Activated CD8-positive, alpha-beta T cell treated with anti-CD3 and anti-CD28 coated beads for 36 hours (primary cell): ENCODE measurements at regions not wholly inside any gene's neighbourhood (a gene's known extent, or its start where the extent isn't known, plus 50 kb on each side); places are given as distances from the start of the nearest gene placed in this dataset.

ENCODE experiments used
- ATAC-seq: fragments of 200-7000 bp; cut with Tn5 transposase; one replicate; pipeline ENCODE4 v1.10.0; 2021; ENCODE audit warnings: mild to moderate bottlenecking, moderate library complexity
- CTCF ChIA-PET: fragments of 350-600 bp; sonication (Branson Sonifier 250); formaldehyde crosslinking; loops from one replicate; lab custom pipeline; 2021; ENCODE audit warnings: antibody characterized with exemption; lab: Charles Lee
- POLR2A ChIA-PET: fragments of 350-600 bp; sonication (Branson Sonifier 250); formaldehyde crosslinking; loops from one replicate; lab custom pipeline; 2021; ENCODE audit warnings: antibody characterized with exemption; lab: Charles Lee
- DNase-seq: peaks from one replicate; pipeline ENCODE4 v3.0.0-alpha.2; 2020
- H3K27ac Mint-ChIP-seq: one replicate; pipeline ENCODE4 v1.8.0; 2021; ENCODE audit warnings: mild to moderate bottlenecking, mixed read lengths
- H3K27me3 Mint-ChIP-seq: one replicate; pipeline ENCODE4 v1.8.0; 2021; ENCODE audit warnings: mixed read lengths
- H3K36me3 Mint-ChIP-seq: one replicate; pipeline ENCODE4 v1.8.0; 2021; ENCODE audit warnings: low read depth, mixed read lengths
- H3K4me1 Mint-ChIP-seq: one replicate; pipeline ENCODE4 v1.8.0; 2021; ENCODE audit warnings: low read depth, mixed read lengths
- H3K4me3 Mint-ChIP-seq: one replicate; pipeline ENCODE4 v1.8.0; 2021; ENCODE audit warnings: mild to moderate bottlenecking, moderate library complexity, mixed read lengths
- H3K9me3 Mint-ChIP-seq: one replicate; pipeline ENCODE4 v1.8.0; 2021; ENCODE audit warnings: mixed read lengths
- intact Hi-C: fragments of 100-400 bp; cut with micrococcal nuclease; formaldehyde crosslinking; loops from one replicate; pipeline ENCODE4 v1.10.0; 2022
- TF ChIP-seq, protein P1 (sequence below): fragments of 200-600 bp; IDR thresholded peaks from one replicate; pipeline ENCODE4 v1.8.0; 2022; ENCODE audit warnings: antibody characterized with exemption, mild to moderate bottlenecking

DNA sequence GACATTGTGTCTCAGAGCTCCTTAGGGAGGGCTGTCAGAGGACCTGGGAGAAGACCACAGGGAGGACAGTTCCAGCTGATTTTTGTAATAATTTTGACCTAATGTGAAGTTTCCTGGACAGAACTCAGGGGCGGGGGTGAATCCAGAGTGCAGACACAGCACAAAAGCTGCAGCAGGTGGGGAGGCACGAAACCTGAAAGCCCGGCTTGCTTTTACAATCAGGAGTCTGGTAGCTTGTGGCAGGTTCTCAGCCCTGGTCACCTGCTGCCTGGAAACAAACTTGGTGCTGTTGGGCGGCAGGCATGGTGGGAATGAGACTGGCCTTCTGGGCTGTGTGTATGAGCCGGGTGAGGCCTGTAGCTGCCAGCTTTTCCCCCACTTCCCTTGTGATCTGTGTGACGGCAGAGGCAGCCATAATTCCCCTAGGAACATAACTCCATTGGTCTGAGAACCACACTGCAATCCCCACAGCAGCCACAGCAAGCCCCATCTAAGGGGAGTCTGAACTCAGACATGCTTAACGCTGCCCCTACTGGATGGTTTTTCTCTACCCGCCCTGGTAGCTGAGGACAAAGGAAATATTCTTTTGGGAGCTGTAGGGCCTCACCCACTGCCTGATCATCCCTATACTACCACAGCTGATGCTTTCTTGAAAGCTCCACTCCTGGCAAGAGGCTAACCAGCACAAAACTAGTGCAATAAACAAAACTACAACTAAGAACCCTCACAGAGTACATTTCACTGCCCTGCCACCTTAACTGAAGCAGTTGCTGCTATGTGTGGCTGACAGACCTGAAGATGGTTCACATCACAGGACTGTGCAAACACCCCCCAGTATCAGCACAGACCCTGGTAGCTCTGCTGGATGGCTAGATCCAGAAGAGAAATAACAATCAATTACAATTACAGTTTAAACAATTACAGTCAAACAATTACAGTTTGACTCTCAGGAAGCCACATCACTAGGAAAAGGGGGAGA, 1055.1 kb upstream of the GJE1 start:
- Mint-ChIP-seq H3K4me3 (no peak overlapping the region), H3K36me3 (no peaks in the 10 kb centered on the region), H3K4me1 (no peaks in the 10 kb centered on the region), H3K27ac (no peak overlapping the region), H3K27me3 (no peaks in the 10 kb centered on the region), H3K9me3 (no peaks in the 10 kb centered on the region)
- intact Hi-C loops: no loop called here
- CTCF ChIA-PET: interaction anchor here (1.0 to 1.4 kb wide), 2 partner anchors 40 to 389 kb away, joined by 4 to 5 read pairs; no protein-coding TSS in a partner anchor
- POLR2A ChIA-PET: no interaction called here
- peak; percentile 70 for ATAC-seq
- TF ChIP-seq, protein P1, sequence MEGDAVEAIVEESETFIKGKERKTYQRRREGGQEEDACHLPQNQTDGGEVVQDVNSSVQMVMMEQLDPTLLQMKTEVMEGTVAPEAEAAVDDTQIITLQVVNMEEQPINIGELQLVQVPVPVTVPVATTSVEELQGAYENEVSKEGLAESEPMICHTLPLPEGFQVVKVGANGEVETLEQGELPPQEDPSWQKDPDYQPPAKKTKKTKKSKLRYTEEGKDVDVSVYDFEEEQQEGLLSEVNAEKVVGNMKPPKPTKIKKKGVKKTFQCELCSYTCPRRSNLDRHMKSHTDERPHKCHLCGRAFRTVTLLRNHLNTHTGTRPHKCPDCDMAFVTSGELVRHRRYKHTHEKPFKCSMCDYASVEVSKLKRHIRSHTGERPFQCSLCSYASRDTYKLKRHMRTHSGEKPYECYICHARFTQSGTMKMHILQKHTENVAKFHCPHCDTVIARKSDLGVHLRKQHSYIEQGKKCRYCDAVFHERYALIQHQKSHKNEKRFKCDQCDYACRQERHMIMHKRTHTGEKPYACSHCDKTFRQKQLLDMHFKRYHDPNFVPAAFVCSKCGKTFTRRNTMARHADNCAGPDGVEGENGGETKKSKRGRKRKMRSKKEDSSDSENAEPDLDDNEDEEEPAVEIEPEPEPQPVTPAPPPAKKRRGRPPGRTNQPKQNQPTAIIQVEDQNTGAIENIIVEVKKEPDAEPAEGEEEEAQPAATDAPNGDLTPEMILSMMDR: no peak
- DNase-seq: peak; percentile 31

DNA sequence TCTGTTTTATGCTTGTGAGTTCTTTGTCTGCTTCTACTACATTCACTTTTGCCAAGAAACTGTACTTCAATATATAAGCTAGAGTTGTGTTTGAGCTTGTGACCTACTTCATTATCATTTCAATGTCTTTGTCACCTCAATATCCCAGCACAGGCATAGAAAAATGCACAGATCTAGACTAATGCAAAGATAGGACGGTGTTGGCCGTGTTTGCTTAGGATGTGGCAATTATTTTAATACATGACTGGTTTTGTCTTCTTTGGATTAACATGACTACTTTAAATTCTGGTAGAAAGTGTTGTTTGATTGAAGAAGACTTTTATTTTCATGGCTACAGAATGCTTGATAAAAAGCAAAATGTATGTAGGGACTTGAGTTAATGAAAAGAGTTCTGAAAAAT, 1075.0 kb upstream of the GJE1 start:
- no peaks in the 10 kb centered on the region for H3K36me3 Mint-ChIP-seq
- H3K4me1 Mint-ChIP-seq: no peaks in the 10 kb centered on the region

DNA sequence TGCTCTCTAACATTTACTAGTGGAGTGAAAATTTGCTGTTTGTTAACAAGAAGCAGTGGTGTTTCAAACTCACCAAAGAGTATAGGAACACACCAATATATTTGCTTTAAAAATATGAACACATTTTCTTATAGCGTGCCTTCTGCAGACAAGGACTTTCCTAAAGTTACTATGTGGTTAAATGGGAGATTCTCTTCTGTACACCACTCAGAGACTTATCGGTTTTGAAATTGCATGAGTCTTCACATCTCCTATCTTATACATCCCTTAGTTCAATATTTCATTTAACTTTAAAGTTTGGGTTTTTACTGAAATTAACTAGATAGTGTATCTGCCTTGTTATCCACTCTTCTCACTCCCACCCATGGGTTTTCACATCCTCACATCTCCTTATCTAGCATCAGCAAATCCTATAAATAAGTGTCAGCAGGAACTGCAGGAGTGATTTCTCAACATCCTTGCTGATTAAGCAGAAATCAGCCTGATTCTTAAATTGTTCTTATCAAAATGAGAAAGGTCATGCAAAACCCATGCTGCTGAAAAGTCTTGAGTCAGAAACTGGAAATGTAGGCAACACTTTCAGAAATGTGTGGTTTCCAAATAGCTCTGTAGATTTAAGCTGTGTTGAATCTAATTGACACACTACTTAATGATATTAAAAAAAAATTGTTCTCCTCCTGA, 1075.6 kb upstream of the GJE1 start:
- no peak overlapping the region for H3K4me3 Mint-ChIP-seq
- no peak for ATAC-seq
- intact Hi-C loops: no loop called here
- no peaks in the 10 kb centered on the region for H3K27me3 Mint-ChIP-seq
- H3K36me3 Mint-ChIP-seq: no peaks in the 10 kb centered on the region
- ChIA-PET CTCF (no interaction called here), POLR2A (no interaction called here)
- DNase-seq: no peak
- H3K9me3 Mint-ChIP-seq: no peaks in the 10 kb centered on the region
- H3K27ac Mint-ChIP-seq: no peak overlapping the region
- H3K4me1 Mint-ChIP-seq: no peaks in the 10 kb centered on the region
- TF ChIP-seq, protein P1: no peak

More for the DNA sequence above, 1075.0 kb upstream of the GJE1 start:
- TF ChIP-seq, protein P1: no peak
- intact Hi-C loops: no loop called here
- H3K9me3 Mint-ChIP-seq: no peaks in the 10 kb centered on the region
- ChIA-PET CTCF (no interaction called here), POLR2A (no interaction called here)
- H3K27ac Mint-ChIP-seq: no peak overlapping the region
- DNase-seq (no peak), ATAC-seq (no peak)
- no peak overlapping the region for H3K4me3 Mint-ChIP-seq
- H3K27me3 Mint-ChIP-seq: no peaks in the 10 kb centered on the region

DNA sequence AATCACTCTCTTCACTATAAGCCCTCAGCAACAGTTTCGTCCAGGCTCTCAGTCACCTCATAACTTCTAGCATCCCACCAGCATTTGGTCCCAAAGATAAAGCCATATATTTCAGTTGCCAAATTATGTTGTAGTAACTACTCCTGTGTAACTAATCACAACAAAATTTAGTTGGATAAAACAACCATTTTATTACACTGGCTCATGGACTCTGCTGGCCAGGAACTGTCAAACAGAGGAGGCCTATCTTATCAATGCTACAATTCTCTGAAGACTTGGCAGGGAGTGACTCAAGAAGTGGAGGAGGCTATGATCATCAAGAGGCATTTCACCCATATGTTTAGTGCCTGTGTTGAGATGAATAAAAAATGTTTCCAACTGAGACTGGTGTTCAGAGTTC, 1082.3 kb upstream of the GJE1 start:
- CTCF ChIA-PET: no interaction called here
- Mint-ChIP-seq H3K27ac (no peak overlapping the region), H3K4me3 (no peak overlapping the region)

More for the DNA sequence above, 1082.3 kb upstream of the GJE1 start:
- H3K36me3 Mint-ChIP-seq: no peaks in the 10 kb centered on the region
- POLR2A ChIA-PET: no interaction called here
- H3K4me1 Mint-ChIP-seq: no peaks in the 10 kb centered on the region
- intact Hi-C loops: no loop called here
- DNase-seq: no peak
- H3K27me3 Mint-ChIP-seq: peaks cover 2% of the 10 kb centered on the region
- ATAC-seq: no peak
- peaks cover 1% of the 10 kb centered on the region for H3K9me3 Mint-ChIP-seq
- TF ChIP-seq, protein P1: no peak
